ENCODE measurements at regions not wholly inside any gene's neighbourhood (a gene's known extent, or its start where the extent isn't known, plus 50 kb on each side); places are given as distances from the start of the nearest gene placed in this dataset.

DNA sequence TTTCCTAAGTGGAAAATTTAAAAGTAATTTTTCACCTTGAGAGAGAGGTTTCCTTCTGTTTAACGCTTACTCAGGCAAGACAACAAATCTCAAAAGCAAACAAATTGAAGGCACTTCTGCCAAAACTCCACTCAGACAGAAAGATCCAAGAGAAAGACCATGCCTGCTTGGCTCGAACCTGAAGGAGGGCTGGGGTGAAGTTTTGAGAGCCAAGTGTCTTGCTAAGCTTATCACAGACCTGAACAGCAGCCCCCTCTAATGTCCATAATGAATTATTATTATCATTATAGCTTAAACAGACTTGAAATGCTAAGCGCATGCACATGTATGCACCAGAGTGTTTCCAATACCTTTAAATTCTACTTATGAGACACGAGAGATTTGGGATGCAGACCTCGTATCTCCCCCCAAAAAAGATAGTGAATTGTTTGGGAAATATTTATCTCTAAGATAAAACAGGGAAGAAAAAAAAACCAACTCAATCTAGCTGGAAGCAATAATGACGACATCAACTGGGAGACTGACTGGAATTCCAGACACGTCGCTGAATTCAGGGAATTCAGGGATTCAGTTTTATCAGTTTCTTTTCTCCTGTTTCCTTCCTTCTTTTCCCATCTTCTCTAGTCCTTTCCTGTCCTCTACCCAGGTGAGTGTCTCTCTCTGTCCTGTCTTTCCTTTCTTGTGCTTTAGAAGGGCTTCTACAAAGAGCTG, 473.2 kb downstream of the RBFOX1 start:
- DNase-seq (no peak), ATAC-seq (no peak)
- Histone ChIP-seq H3K36me3 (ENCODE audit: low read depth) (no peaks in the 10 kb centered on the region), H3K4me1 (ENCODE audit: low read depth) (no peaks in the 10 kb centered on the region), H3K9me3 (no peaks in the 10 kb centered on the region), H3K4me3 (no peak overlapping the region)
- intact Hi-C loops (cut with DNase I, micrococcal nuclease), result no loop called here
- TF ChIP-seq, protein P1, sequence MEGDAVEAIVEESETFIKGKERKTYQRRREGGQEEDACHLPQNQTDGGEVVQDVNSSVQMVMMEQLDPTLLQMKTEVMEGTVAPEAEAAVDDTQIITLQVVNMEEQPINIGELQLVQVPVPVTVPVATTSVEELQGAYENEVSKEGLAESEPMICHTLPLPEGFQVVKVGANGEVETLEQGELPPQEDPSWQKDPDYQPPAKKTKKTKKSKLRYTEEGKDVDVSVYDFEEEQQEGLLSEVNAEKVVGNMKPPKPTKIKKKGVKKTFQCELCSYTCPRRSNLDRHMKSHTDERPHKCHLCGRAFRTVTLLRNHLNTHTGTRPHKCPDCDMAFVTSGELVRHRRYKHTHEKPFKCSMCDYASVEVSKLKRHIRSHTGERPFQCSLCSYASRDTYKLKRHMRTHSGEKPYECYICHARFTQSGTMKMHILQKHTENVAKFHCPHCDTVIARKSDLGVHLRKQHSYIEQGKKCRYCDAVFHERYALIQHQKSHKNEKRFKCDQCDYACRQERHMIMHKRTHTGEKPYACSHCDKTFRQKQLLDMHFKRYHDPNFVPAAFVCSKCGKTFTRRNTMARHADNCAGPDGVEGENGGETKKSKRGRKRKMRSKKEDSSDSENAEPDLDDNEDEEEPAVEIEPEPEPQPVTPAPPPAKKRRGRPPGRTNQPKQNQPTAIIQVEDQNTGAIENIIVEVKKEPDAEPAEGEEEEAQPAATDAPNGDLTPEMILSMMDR (IDR thresholded peaks at IDR 0.05), result no peak

DNA sequence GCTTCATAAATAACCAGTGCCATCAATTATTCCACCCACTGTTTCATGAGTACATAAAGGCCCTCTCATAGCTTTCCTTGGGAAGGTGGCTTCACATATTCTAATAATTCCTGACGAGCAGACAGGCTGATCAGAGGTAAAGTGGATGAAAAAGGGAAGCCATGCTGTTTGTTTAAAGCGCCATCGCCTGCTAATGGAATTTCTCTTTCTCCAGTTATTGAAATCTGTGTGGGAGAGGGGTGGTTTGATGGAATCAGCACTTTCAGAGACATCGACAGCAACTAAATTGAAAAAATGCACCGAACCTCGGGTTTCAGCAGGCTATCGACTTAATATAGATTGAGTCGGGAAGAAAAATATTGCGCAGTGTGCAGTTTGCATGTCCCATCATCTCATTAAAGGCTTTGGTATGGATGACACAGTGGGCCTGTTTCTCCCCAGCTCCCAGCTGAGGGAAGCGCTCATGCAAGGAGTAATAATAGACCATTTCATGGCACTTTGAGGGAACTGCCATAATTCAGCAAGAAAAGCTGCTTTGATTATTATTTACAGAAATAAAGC, 472.1 kb downstream of the RBFOX1 start:
- no peaks in the 10 kb centered on the region for H3K4me1 ChIP-seq (ENCODE audit: low read depth)
- H3K4me3 ChIP-seq, result no peak overlapping the region
- intact Hi-C loops (cut with DNase I, micrococcal nuclease), result no loop called here
- no peak for DNase-seq
- no peak for ATAC-seq
- H3K36me3 ChIP-seq (ENCODE audit: low read depth), result no peaks in the 10 kb centered on the region
- no peaks in the 10 kb centered on the region for H3K9me3 ChIP-seq
- TF ChIP-seq, protein P1 (IDR thresholded peaks at IDR 0.05), result no peak

DNA sequence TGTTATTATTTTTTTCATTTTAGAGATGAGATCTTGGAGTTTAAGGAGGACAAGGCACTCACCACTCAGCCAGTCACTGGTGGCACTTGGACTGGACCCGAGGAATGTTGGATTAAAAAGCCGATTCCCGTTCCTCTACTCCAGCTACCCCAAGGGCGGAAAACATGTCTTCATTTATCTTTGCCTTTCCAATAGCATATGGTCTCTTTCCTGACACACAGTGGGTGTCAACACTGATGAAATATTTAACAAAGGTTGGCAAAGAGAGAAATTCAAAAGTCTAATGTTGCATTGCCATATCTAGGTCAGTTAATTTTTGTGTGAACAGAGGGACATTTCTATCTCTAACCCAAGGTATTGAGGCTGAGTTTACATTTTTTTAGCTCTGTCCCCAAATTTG, 459.7 kb downstream of the RBFOX1 start:
- TF ChIP-seq, protein P1 (IDR thresholded peaks at IDR 0.05), result no peak
- Histone ChIP-seq H3K4me3 (no peak overlapping the region), H3K36me3 (ENCODE audit: low read depth) (no peaks in the 10 kb centered on the region), H3K9me3 (no peaks in the 10 kb centered on the region), H3K4me1 (ENCODE audit: low read depth) (no peaks in the 10 kb centered on the region)
- intact Hi-C loops (cut with DNase I, micrococcal nuclease), result no loop called here
- DNase-seq (no peak), ATAC-seq (no peak)

DNA sequence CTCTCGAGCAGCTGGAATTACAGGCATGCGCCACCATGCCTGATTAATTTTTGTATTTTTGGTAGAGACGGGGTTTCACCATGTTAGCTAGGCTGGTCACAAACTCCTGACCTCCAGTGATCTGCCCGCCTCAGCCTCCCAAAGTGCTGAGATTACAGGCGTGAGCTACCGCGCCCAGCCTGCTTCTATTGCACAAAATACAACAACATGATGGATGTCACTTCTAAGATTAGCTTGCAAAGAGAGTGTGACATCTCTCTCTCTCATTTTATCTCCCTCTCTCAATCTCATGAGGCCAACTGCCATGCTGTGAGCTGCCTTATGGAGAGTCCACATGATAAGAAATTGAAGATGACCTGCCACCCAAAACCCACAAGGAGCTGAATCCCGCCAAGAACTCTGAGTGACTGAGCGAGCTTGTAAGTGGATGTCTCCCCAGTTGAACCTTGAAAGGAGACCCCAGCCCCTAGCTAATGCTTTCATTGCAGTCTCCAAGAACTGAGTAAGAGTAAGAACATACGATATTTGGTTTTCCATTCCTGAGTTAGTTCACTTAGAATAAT, 458.5 kb downstream of the RBFOX1 start:
- TF ChIP-seq, protein P1 (IDR thresholded peaks at IDR 0.05), result no peak
- DNase-seq, result no peak
- no peak overlapping the region for H3K4me3 ChIP-seq
- H3K4me1 ChIP-seq (ENCODE audit: low read depth), result no peaks in the 10 kb centered on the region
- H3K9me3 ChIP-seq, result no peaks in the 10 kb centered on the region
- no peaks in the 10 kb centered on the region for H3K36me3 ChIP-seq (ENCODE audit: low read depth)
- no peak for ATAC-seq
- intact Hi-C loops (cut with DNase I, micrococcal nuclease), result no loop called here

DNA sequence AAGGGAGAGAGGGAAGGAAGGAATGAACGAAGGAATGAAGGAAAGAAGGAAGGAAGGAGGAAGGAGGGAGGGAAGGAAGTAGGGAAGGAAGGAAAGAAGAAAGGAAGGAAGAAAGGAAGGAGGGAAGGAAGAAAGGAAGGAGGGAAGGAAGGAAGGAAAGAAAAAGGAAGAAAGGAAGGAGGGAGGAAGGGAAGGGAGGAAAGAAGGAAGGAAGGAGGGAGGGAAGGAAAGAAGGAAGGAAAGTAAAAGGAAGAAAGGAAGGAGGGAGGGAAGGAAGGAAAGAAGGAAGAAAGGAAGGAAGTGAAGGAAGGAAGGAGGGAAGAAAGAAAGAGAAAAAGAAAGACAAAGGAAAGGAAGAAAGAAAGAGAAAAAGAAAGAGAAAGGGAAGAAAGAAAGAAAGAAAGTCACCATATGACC, 442.4 kb downstream of the RBFOX1 start:
- intact Hi-C loops (cut with DNase I, micrococcal nuclease), result no loop called here
- no peak for ATAC-seq
- no peaks in the 10 kb centered on the region for H3K9me3 ChIP-seq
- no peak for DNase-seq
- no peaks in the 10 kb centered on the region for H3K4me1 ChIP-seq (ENCODE audit: low read depth)
- H3K4me3 ChIP-seq, result no peak overlapping the region
- no peaks in the 10 kb centered on the region for H3K36me3 ChIP-seq (ENCODE audit: low read depth)
- TF ChIP-seq, protein P1 (IDR thresholded peaks at IDR 0.05), result no peak
